Central memory CD8-positive, alpha-beta T cell (primary cell): ENCODE measurements at regions not wholly inside any gene's neighbourhood (a gene's known extent, or its start where the extent isn't known, plus 50 kb on each side); places are given as distances from the start of the nearest gene placed in this dataset.

Experiments used
- ATAC-seq: fragments of 150-1000 bp; cut with Tn5 transposase; replicated peaks from 2 replicates; pipeline ENCODE4 v1.10.0; 2022; ENCODE audit warnings: mild to moderate bottlenecking, moderate FRiP score, moderate number of reproducible peaks; ENCODE audit not compliant: poor library complexity, severe bottlenecking; ENCODE audit errors: extremely low read depth
- DNase-seq, 2 donors: peaks; one replicate each; pipeline ENCODE4 v3.0.0; 2021; ENCODE audit warnings: low spot score in 2 of 2
- H3K27ac Mint-ChIP-seq: one replicate; pipeline ENCODE4 v1.8.0; 2022; ENCODE audit warnings: low read depth, mild to moderate bottlenecking, moderate library complexity, mixed read lengths
- H3K27me3 Mint-ChIP-seq: one replicate; pipeline ENCODE4 v1.8.0; 2022; ENCODE audit warnings: mixed read lengths
- H3K36me3 Mint-ChIP-seq: one replicate; pipeline ENCODE4 v1.8.0; 2022; ENCODE audit warnings: mild to moderate bottlenecking, moderate library complexity, mixed read lengths; ENCODE audit not compliant: insufficient read depth
- H3K4me1 Mint-ChIP-seq: one replicate; pipeline ENCODE4 v1.8.0; 2022; ENCODE audit warnings: mixed read lengths
- H3K4me3 Mint-ChIP-seq: one replicate; pipeline ENCODE4 v1.8.0; 2022; ENCODE audit warnings: mild to moderate bottlenecking, moderate library complexity, mixed read lengths
- H3K9me3 Mint-ChIP-seq: one replicate; pipeline ENCODE4 v1.8.0; 2022; ENCODE audit warnings: mixed read lengths

DNA sequence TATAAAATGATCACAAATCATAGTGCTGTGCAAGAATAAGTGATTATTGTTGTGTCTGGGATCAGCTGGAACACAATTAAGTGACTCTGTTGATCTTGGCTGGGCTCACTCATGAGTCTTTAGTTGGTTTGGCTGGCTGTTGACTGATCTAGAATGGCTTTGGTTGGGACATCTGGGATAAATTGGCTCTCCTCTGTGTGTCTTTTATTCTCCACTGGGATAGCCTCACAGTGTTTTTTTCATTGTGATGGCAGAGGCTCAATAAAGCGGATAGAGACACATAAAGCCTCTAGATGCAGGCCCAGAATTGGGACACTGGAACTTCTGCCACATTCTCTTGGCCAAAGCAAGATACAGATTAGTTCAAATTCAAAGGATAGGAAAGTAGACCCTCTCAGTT is 735.6 kb downstream of the PDCD6IP start:
- Mint-ChIP-seq H3K4me1 (no peaks in the 10 kb centered on the region), H3K9me3 (no peaks in the 10 kb centered on the region), H3K4me3 (no peak overlapping the region), H3K27ac (no peak overlapping the region), H3K27me3 (no peaks in the 10 kb centered on the region), H3K36me3 (no peaks in the 10 kb centered on the region)
- DNase-seq (no peak), ATAC-seq (no peak)

DNA sequence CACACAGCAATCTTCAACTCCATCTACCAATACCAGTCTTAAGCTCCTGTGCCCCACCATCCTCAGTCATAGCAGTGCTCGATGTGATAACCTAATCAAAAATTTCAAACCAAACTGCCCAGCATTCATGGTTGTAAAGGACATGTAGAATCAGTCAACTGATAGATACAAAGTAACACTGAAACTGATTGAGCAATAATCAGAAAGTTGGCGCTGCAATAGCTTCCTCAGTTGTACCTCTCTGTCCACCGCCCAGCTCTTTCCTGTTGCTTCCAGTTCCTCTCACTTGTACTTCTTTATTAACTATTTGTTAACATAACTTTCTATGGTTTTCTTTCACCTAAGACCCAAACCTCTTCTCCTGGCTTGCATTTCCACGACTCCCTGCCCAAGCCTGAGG is 745.7 kb downstream of the PDCD6IP start:
- H3K36me3 Mint-ChIP-seq: peaks cover 2% of the 10 kb centered on the region
- ATAC-seq (no peak), DNase-seq (no peak)
- no peaks in the 10 kb centered on the region for H3K27me3 Mint-ChIP-seq
- no peaks in the 10 kb centered on the region for H3K4me1 Mint-ChIP-seq
- H3K9me3 Mint-ChIP-seq: no peaks in the 10 kb centered on the region
- H3K27ac Mint-ChIP-seq: no peak overlapping the region
- H3K4me3 Mint-ChIP-seq: no peak overlapping the region

DNA sequence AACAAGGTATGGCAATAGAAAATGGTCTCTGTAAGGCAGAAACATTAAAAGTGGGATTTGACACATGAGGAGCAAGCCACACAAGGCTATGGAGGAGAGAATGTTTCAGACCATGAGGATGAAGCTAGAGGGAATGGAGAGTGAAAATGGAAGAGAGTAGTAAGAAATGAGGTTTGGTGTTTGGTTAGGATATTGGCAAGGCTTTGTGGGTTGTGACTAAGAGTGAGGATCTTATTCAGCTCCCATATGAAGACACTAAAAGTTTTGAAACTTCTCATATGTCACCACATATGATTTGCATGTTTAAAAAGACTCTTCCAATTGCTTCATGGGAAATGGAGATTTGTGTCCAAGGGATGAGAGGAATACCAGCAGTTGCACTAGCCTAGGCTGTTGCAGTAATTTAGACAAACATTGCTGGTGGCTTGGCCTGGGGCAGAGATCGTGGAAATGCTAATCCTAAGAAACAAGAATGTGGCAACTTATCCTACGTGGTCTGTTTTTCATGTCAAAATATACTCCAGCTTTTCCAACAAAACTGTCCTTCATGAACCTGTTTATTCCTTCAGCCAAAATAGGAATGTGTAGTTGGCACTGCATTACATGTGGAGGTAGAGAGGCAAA is 749.0 kb downstream of the PDCD6IP start:
- DNase-seq (no peak), ATAC-seq (no peak)
- no peaks in the 10 kb centered on the region for H3K27me3 Mint-ChIP-seq
- peaks cover 2% of the 10 kb centered on the region for H3K36me3 Mint-ChIP-seq
- no peak overlapping the region for H3K27ac Mint-ChIP-seq
- no peak overlapping the region for H3K4me3 Mint-ChIP-seq
- no peaks in the 10 kb centered on the region for H3K4me1 Mint-ChIP-seq
- no peaks in the 10 kb centered on the region for H3K9me3 Mint-ChIP-seq

DNA sequence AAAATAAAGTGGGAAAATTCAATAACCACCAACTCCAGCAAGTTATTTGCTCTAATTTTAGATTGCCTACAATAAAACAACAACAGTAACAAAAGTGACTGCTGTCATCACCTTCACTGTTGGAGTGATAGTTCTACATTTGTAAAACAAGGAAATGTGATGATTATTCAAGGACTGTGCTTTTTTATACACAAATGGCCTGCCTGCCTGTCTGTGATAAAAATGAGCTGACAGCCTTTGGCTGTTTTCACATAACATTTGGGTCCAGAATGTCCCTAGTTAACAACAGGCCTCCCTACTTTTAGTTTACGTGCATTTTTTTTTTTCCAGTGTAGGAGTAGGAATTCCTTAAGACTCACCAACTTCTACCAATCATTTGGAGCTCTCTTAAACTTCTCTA is 768.8 kb downstream of the PDCD6IP start:
- Mint-ChIP-seq H3K4me1 (no peaks in the 10 kb centered on the region), H3K36me3 (peaks cover 1% of the 10 kb centered on the region), H3K4me3 (no peak overlapping the region), H3K27me3 (no peaks in the 10 kb centered on the region), H3K27ac (no peak overlapping the region), H3K9me3 (peaks cover 15% of the 10 kb centered on the region)
- DNase-seq (no peak), ATAC-seq (no peak)

DNA sequence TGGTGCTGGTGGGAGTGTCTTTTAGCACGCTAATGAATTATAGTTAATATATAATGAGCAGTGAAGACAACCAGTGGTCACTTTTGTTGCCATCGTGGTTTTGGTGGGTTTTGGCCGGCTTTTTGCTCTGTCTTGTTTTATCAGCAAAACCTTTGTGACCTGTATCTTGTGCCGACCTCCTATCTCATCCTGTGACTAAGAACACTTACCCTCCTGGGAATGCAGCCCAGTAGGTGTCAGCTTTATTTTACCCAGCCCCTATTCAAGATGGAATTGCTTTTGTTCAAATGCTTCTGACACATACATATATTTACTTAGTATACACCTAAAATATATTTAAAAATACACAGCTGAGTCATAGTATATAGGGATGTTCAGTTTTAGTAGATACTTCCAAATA is 770.3 kb downstream of the PDCD6IP start:
- H3K27ac Mint-ChIP-seq: no peak overlapping the region
- DNase-seq (no peak), ATAC-seq (no peak)
- no peaks in the 10 kb centered on the region for H3K4me1 Mint-ChIP-seq
- H3K4me3 Mint-ChIP-seq: no peak overlapping the region
- H3K27me3 Mint-ChIP-seq: no peaks in the 10 kb centered on the region
- peaks cover 1% of the 10 kb centered on the region for H3K36me3 Mint-ChIP-seq
- H3K9me3 Mint-ChIP-seq: peaks cover 10% of the 10 kb centered on the region

DNA sequence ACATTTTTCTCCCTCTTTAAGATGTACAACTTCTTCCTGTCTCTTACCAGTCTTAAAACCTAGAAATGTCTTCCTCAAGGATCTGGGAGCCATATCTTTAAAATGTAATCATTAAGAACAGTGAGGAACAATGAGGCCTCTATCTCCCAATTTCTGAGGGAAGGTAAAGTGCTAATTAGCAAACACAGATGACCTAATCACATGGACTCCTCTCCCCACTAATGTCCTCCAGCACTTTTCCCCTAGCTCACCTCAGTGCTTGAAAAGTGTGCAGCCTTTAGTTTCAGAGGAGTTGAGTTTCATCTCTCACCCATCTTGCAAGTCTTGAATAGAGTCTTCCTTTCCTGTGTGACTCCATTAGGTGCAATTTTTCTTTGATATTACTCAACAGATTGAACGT is 771.0 kb downstream of the PDCD6IP start:
- Mint-ChIP-seq H3K36me3 (peaks cover 1% of the 10 kb centered on the region), H3K9me3 (peaks cover 7% of the 10 kb centered on the region), H3K4me1 (no peaks in the 10 kb centered on the region), H3K27me3 (no peaks in the 10 kb centered on the region), H3K4me3 (no peak overlapping the region), H3K27ac (no peak overlapping the region)
- ATAC-seq (no peak), DNase-seq (no peak)

DNA sequence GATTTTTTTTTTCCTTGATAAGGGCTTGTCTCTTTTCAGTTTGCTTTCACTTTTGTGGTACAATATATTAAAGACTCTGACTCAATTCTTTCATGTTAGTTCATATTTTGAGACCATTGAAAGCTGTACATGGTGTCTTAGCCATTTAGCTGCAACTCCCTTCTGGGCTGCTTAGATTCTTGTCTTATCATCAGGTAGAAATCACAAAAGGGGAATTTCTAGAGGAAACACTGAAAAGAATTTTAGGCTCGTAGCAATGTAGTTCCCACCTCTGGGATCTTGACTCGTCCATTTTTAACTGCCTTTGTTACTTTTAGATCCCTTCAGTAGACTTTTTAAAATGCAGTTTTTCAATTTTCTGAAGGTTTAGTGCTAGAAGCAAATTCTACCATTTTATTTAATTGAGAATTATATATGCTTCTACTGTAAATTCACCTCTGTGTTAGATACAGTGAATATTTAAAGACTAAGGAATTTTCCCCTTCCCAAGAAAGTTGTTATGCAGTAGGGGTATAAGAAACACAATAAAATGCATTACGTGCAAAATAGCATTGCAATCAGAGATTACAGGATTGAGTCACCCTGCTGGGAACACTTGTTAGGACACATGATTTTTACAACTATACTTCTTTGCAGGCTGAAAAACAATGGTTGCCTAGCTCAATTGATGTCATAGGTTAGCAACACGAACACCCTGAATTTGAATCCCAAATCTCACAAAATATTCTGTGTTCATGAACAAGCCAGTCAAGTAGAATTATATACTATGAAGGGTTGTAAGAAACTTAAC is 772.7 kb downstream of the PDCD6IP start:
- Mint-ChIP-seq H3K27me3 (no peaks in the 10 kb centered on the region), H3K36me3 (peaks cover 1% of the 10 kb centered on the region), H3K4me3 (no peak overlapping the region), H3K4me1 (no peaks in the 10 kb centered on the region), H3K27ac (no peak overlapping the region), H3K9me3 (peaks cover 6% of the 10 kb centered on the region)
- DNase-seq (no peak), ATAC-seq (no peak)

DNA sequence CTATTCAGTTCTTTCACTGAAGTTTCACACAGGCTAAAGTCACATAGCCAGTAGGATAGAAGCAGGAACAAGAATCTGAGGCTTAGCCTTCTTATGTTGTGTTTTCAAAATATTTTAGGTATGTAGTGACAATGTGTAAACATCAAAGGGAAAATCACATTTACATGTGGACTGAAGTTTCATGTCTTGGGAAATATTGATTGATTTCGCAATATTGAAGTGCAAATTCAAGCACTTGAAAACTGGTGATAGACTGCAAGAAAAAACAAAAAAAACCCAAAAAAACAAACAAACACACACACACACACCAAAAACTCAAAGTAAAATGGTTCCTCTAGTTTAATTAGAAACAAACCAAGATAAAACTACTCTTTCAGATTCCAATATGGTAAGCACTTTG is 773.3 kb downstream of the PDCD6IP start:
- no peak for DNase-seq
- peaks cover 1% of the 10 kb centered on the region for H3K36me3 Mint-ChIP-seq
- H3K4me1 Mint-ChIP-seq: no peaks in the 10 kb centered on the region
- ATAC-seq: no peak
- no peak overlapping the region for H3K27ac Mint-ChIP-seq
- no peaks in the 10 kb centered on the region for H3K27me3 Mint-ChIP-seq
- H3K9me3 Mint-ChIP-seq: peaks cover 6% of the 10 kb centered on the region
- no peak overlapping the region for H3K4me3 Mint-ChIP-seq

DNA sequence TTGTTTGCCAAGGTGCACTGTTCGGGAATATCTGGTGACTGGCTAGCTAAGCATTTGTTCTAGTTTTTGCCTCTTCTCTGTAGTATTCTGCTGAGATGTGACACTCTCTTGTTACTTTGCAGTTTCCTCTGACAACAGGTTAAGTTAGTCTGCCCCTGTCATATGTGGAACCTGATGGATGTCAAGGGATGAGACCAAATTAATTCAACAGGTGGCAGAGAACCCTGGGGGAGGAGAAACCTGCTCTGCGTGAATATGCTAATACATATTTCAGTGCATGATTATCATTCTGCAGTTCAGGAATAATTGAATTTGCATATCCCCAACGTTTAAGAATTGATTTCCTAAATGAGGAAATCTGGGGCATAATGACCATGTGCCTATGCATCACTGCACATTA is 777.3 kb downstream of the PDCD6IP start:
- peaks cover 6% of the 10 kb centered on the region for H3K9me3 Mint-ChIP-seq
- DNase-seq: no peak
- ATAC-seq: no peak
- no peaks in the 10 kb centered on the region for H3K4me1 Mint-ChIP-seq
- H3K27me3 Mint-ChIP-seq: no peaks in the 10 kb centered on the region
- no peaks in the 10 kb centered on the region for H3K36me3 Mint-ChIP-seq
- no peak overlapping the region for H3K4me3 Mint-ChIP-seq
- no peak overlapping the region for H3K27ac Mint-ChIP-seq

DNA sequence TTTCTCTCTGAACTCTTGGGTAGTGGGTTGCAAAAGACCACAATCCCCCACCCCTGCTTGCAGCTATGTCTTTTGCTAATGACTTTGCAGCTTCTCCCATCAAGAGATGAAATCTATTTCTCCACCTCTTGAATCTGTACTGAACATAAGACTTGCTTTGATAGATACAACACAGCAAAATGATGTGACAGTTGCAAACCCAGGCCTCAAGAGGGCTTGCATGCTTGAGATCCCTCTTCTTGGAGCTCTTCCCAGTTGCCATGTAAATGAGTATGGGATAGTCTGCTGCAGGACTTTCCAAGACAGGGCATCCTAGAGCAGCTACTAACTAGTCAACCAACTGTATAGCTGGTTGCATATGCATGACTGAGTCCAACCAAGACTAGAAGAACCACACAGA is 783.6 kb downstream of the PDCD6IP start:
- no peak for ATAC-seq
- Mint-ChIP-seq H3K27me3 (no peaks in the 10 kb centered on the region), H3K27ac (no peak overlapping the region), H3K4me3 (no peak overlapping the region), H3K4me1 (no peaks in the 10 kb centered on the region), H3K9me3 (no peaks in the 10 kb centered on the region), H3K36me3 (no peaks in the 10 kb centered on the region)
- DNase-seq: no peak

DNA sequence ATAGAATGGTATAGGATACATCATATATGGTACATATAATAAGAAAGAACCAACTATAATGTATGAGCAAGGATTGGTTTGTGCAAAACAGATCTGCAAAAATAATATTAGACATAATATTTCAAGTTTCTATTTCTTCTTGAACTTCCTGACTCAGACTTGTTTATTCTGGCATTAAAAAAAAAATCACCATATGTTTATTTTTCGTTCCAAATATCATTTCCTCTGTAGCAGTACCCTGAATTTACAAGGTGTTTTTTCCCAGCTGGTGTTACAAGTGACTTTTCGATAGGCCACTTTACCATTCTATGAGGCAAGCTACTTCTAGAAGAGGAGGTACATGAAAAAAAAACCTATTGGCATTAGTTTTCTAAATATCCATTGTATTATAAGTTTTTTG is 785.0 kb downstream of the PDCD6IP start:
- ATAC-seq: no peak
- H3K27me3 Mint-ChIP-seq: no peaks in the 10 kb centered on the region
- DNase-seq: no peak
- no peaks in the 10 kb centered on the region for H3K4me1 Mint-ChIP-seq
- no peak overlapping the region for H3K27ac Mint-ChIP-seq
- no peak overlapping the region for H3K4me3 Mint-ChIP-seq
- H3K36me3 Mint-ChIP-seq: no peaks in the 10 kb centered on the region
- H3K9me3 Mint-ChIP-seq: no peaks in the 10 kb centered on the region

DNA sequence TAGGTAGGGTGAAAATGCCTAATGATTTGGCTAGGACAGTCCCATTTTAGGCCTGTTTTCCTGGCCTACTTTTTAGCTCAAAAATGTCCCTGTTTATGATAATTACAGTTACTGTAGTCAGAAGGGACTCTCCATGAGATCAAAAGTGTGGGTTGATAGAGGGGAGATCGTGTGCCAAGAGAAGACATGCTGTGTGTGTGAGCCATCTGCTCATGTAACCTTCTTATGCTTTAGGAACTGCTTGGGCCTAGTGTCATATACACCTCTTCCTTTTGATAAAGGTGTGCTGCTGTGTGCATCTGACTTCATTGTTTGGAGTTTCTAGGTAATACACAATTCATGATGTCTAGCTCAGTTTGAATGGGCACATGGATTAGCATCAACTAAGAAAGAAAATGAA is 786.5 kb downstream of the PDCD6IP start:
- H3K4me3 Mint-ChIP-seq: no peak overlapping the region
- DNase-seq (no peak), ATAC-seq (no peak)
- no peaks in the 10 kb centered on the region for H3K27me3 Mint-ChIP-seq
- H3K9me3 Mint-ChIP-seq: peaks cover 6% of the 10 kb centered on the region
- no peak overlapping the region for H3K27ac Mint-ChIP-seq
- no peaks in the 10 kb centered on the region for H3K36me3 Mint-ChIP-seq
- H3K4me1 Mint-ChIP-seq: no peaks in the 10 kb centered on the region

DNA sequence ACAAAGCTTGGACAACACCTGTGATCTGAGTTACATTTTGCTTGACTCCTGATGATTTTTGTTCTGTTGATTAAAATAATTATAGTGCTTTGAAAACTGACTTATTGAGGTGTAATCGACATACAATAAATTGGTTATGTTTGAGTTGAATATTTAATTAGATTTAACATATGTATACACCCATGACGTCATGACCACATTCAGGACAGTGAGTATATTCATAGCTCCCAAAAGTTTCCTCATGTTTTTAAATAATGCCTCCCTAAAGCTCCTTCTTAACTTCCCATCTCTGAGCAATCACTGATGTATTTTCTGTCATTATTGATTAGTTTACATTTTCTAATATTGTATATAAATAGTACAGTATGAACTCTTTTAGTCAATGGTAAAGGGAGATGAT is 801.2 kb downstream of the PDCD6IP start:
- Mint-ChIP-seq H3K27ac (no peak overlapping the region), H3K4me1 (no peaks in the 10 kb centered on the region), H3K9me3 (no peaks in the 10 kb centered on the region), H3K4me3 (no peak overlapping the region), H3K36me3 (peaks cover 2% of the 10 kb centered on the region), H3K27me3 (no peaks in the 10 kb centered on the region)
- ATAC-seq: no peak
- DNase-seq: no peak
